Nephron progenitor cell (in vitro differentiated cells): ENCODE measurements at regions not wholly inside any gene's neighbourhood (a gene's known extent, or its start where the extent isn't known, plus 50 kb on each side); places are given as distances from the start of the nearest gene placed in this dataset.

Experiments used
- DNase-seq: peaks from one replicate; pipeline ENCODE4 v3.0.0; 2021
- H3K27ac Mint-ChIP-seq: 2 replicates; pipeline ENCODE4 v1.8.0; 2021; ENCODE audit warnings: mild to moderate bottlenecking, moderate library complexity, mixed read lengths
- H3K27me3 Mint-ChIP-seq: 2 replicates; pipeline ENCODE4 v1.8.0; 2021; ENCODE audit warnings: mild to moderate bottlenecking, low read depth, mixed read lengths; ENCODE audit not compliant: poor library complexity
- H3K36me3 Mint-ChIP-seq: 2 replicates; pipeline ENCODE4 v1.8.0; 2021; ENCODE audit warnings: low read depth, mixed read lengths
- H3K4me1 Mint-ChIP-seq: 2 replicates; pipeline ENCODE4 v1.8.0; 2021; ENCODE audit warnings: mixed read lengths
- H3K4me3 Mint-ChIP-seq: 2 replicates; pipeline ENCODE4 v1.8.0; 2021; ENCODE audit warnings: mild to moderate bottlenecking, moderate library complexity, mixed read lengths
- H3K9me3 Mint-ChIP-seq: 2 replicates; pipeline ENCODE4 v1.8.0; 2021; ENCODE audit warnings: mild to moderate bottlenecking, moderate library complexity, mixed read lengths
- TF ChIP-seq, protein P1 (sequence below): fragments of 200-600 bp; sonication (generic); IDR thresholded peaks from 2 replicates; pipeline ENCODE4 v1.5.0; 2021; ENCODE audit warnings: antibody characterized with exemption

- peaks cover 17% of the 10 kb centered on the region for H3K4me1 Mint-ChIP-seq
- H3K9me3 Mint-ChIP-seq: peaks cover 12% of the 10 kb centered on the region
- no peak overlapping the region for H3K27ac Mint-ChIP-seq
- no peak overlapping the region for H3K4me3 Mint-ChIP-seq
- TF ChIP-seq, protein P1, sequence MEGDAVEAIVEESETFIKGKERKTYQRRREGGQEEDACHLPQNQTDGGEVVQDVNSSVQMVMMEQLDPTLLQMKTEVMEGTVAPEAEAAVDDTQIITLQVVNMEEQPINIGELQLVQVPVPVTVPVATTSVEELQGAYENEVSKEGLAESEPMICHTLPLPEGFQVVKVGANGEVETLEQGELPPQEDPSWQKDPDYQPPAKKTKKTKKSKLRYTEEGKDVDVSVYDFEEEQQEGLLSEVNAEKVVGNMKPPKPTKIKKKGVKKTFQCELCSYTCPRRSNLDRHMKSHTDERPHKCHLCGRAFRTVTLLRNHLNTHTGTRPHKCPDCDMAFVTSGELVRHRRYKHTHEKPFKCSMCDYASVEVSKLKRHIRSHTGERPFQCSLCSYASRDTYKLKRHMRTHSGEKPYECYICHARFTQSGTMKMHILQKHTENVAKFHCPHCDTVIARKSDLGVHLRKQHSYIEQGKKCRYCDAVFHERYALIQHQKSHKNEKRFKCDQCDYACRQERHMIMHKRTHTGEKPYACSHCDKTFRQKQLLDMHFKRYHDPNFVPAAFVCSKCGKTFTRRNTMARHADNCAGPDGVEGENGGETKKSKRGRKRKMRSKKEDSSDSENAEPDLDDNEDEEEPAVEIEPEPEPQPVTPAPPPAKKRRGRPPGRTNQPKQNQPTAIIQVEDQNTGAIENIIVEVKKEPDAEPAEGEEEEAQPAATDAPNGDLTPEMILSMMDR: no peak
- H3K36me3 Mint-ChIP-seq: peaks cover 9% of the 10 kb centered on the region
- no peaks in the 10 kb centered on the region for H3K27me3 Mint-ChIP-seq
- no peak for DNase-seq
Measured at GRCh38 chr3:25212736-25213135, 215.3 kb upstream of the RARB start.

DNA sequence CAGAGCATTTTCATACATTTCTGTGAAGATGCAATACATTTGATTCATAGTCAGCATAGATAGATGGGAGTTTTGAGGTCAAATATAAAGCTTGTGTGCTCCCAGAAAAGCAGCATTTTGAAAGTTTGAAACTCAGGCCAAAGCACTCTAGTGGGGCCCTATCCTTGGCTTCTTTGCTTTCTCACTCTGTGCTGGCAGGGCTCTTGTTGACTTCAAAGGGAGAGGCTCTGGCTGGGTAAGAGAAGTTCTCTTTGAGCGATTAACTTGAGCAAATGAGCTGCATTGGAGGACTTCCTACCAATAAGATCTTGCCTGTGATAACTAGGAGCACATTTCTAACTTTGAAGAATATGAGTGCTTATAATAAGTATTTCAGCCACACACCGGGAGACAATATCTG, 214.0 kb upstream of the RARB start:
- H3K4me3 Mint-ChIP-seq: no peak overlapping the region
- TF ChIP-seq, protein P1: no peak
- H3K36me3 Mint-ChIP-seq: peaks cover 5% of the 10 kb centered on the region
- H3K27me3 Mint-ChIP-seq: no peaks in the 10 kb centered on the region
- H3K9me3 Mint-ChIP-seq: peaks cover 6% of the 10 kb centered on the region
- DNase-seq: no peak
- peaks cover 17% of the 10 kb centered on the region for H3K4me1 Mint-ChIP-seq
- no peak overlapping the region for H3K27ac Mint-ChIP-seq

DNA sequence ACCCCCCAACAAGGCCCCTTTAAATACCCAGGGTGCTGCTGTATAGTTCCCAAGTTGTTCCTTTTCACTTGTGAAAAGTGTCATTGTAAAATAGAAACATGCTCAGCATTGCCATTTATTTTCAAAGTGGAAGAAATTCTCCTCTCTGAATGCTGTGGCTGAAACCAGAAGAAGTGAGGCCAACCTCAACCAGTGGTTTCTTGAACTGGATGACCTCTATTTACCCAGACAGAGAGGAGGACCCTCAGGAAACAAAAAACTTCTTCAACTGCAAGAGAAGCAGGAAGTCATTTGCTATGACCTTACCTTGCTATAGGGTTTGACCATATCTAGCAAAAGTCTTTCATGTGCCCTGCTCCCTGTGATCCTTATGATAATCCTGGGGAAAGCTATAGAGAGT, 209.7 kb upstream of the RARB start:
- no peak for DNase-seq
- H3K27me3 Mint-ChIP-seq: no peaks in the 10 kb centered on the region
- H3K36me3 Mint-ChIP-seq: no peaks in the 10 kb centered on the region
- H3K27ac Mint-ChIP-seq: no peak overlapping the region
- H3K4me1 Mint-ChIP-seq: peaks cover 16% of the 10 kb centered on the region
- H3K9me3 Mint-ChIP-seq: no peaks in the 10 kb centered on the region
- H3K4me3 Mint-ChIP-seq: no peak overlapping the region
- TF ChIP-seq, protein P1: no peak

GRCh38 chr3:25226747-25227146, 201.3 kb upstream of the RARB start:
- Mint-ChIP-seq H3K36me3 (no peaks in the 10 kb centered on the region), H3K27me3 (peaks cover 7% of the 10 kb centered on the region), H3K9me3 (no peaks in the 10 kb centered on the region), H3K4me3 (no peak overlapping the region), H3K27ac (no peak overlapping the region), H3K4me1 (peaks cover 35% of the 10 kb centered on the region)
- TF ChIP-seq, protein P1: no peak
- no peak for DNase-seq

DNA sequence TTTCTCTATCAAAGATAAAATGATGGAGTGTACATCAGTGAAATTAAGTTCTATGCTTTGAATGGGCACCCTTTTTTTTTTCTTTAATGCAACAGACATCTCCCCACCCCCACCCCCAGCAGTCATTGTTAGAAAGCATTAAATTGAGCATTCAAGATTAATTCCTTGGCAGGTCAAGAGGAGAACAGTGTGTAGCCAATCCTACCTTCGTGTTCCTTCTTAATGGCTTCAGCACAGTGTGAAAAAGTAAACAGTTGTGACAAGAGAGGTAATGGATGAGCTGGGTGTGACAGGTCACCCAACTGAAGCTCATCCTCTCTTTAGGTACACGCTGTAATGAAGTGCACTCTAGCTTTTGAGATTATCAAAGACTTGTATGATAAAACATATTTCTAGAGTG, 198.5 kb upstream of the RARB start:
- peak; percentile 25 for DNase-seq
- Mint-ChIP-seq H3K27ac (peak overlapping the region; percentile 3), H3K4me1 (peaks cover 32% of the 10 kb centered on the region), H3K27me3 (peaks cover 11% of the 10 kb centered on the region), H3K9me3 (no peaks in the 10 kb centered on the region), H3K4me3 (peak overlapping the region; percentile 44), H3K36me3 (no peaks in the 10 kb centered on the region)
- TF ChIP-seq, protein P1: no peak

- no peak overlapping the region for H3K4me3 Mint-ChIP-seq
- H3K36me3 Mint-ChIP-seq: no peaks in the 10 kb centered on the region
- H3K27ac Mint-ChIP-seq: no peak overlapping the region
- peaks cover 23% of the 10 kb centered on the region for H3K4me1 Mint-ChIP-seq
- no peak for DNase-seq
- peaks cover 4% of the 10 kb centered on the region for H3K9me3 Mint-ChIP-seq
- TF ChIP-seq, protein P1: no peak
- H3K27me3 Mint-ChIP-seq: peaks cover 10% of the 10 kb centered on the region
Measured at GRCh38 chr3:25235031-25235430, 193.0 kb upstream of the RARB start.
